ENCODE measurements at regions not wholly inside any gene's neighbourhood (a gene's known extent, or its start where the extent isn't known, plus 50 kb on each side); places are given as distances from the start of the nearest gene placed in this dataset.

DNA sequence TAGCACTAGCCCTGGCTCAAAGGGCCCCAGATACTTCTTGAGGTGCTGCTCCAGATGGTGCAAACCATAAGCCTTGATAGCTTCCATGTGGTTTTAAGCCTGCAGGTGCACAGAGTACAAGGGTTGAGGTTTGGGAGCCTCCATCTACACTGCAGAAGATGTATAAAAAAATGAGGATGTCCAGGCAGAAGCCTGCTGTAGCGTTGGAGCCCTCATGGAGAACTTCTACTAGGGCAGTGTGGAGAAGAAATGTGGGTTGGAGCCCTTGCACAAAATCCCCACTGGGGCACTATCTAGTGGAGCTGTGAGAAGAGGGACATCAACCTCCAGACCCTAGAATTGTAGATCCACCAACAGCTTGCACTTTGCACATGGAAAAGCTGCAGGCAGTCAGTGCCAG, 231.9 kb downstream of the CHIC2 start:
- Histone ChIP-seq H3K36me3 (no peaks in the 10 kb centered on the region), H3K27ac (no peak overlapping the region), H3K4me3 (no peak overlapping the region), H3K4me1 (ENCODE audit: control insufficient read depth in 1 of 2, low read depth in 2 of 2) (no peaks in the 10 kb centered on the region), H3K9me3 (peaks cover 12% of the 10 kb centered on the region), H3K27me3 (replicated peaks; ENCODE audit: insufficient read depth) (no peaks in the 10 kb centered on the region)
- no peak for ATAC-seq (ENCODE audit: insufficient number of reproducible peaks, low FRiP score, low read depth)
- DNase-seq (ENCODE audit: low spot score) = no peak
- TF ChIP-seq, protein P1, sequence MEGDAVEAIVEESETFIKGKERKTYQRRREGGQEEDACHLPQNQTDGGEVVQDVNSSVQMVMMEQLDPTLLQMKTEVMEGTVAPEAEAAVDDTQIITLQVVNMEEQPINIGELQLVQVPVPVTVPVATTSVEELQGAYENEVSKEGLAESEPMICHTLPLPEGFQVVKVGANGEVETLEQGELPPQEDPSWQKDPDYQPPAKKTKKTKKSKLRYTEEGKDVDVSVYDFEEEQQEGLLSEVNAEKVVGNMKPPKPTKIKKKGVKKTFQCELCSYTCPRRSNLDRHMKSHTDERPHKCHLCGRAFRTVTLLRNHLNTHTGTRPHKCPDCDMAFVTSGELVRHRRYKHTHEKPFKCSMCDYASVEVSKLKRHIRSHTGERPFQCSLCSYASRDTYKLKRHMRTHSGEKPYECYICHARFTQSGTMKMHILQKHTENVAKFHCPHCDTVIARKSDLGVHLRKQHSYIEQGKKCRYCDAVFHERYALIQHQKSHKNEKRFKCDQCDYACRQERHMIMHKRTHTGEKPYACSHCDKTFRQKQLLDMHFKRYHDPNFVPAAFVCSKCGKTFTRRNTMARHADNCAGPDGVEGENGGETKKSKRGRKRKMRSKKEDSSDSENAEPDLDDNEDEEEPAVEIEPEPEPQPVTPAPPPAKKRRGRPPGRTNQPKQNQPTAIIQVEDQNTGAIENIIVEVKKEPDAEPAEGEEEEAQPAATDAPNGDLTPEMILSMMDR (IDR thresholded peaks at IDR 0.05) = no peak

DNA sequence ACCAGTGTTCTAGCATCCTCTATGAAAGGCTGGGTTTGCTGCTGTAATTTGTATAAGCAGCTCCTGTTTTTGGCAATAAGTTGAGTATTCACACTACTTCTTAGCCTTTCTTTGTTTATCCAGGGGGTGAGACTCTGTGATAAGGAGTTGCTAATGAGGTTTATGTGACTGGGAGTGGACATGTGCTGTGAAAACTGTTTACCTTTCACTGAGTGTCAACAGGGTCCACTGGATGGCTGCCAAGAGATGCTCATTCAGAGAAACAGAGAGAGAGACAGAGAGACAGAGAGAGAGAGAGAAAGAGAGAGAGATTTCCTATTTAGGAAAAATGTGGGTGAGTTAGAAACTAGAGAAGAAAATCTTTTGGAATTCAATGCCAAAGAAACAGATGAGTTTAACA, 233.9 kb downstream of the CHIC2 start:
- DNase-seq (ENCODE audit: low spot score) (no peak), ATAC-seq (ENCODE audit: insufficient number of reproducible peaks, low FRiP score, low read depth) (no peak)
- no peaks in the 10 kb centered on the region for H3K27me3 ChIP-seq (replicated peaks; ENCODE audit: insufficient read depth)
- no peak overlapping the region for H3K4me3 ChIP-seq
- peaks cover 12% of the 10 kb centered on the region for H3K9me3 ChIP-seq
- no peaks in the 10 kb centered on the region for H3K4me1 ChIP-seq (ENCODE audit: control insufficient read depth in 1 of 2, low read depth in 2 of 2)
- no peak overlapping the region for H3K27ac ChIP-seq
- no peaks in the 10 kb centered on the region for H3K36me3 ChIP-seq
- TF ChIP-seq, protein P1 (IDR thresholded peaks at IDR 0.05) = no peak

DNA sequence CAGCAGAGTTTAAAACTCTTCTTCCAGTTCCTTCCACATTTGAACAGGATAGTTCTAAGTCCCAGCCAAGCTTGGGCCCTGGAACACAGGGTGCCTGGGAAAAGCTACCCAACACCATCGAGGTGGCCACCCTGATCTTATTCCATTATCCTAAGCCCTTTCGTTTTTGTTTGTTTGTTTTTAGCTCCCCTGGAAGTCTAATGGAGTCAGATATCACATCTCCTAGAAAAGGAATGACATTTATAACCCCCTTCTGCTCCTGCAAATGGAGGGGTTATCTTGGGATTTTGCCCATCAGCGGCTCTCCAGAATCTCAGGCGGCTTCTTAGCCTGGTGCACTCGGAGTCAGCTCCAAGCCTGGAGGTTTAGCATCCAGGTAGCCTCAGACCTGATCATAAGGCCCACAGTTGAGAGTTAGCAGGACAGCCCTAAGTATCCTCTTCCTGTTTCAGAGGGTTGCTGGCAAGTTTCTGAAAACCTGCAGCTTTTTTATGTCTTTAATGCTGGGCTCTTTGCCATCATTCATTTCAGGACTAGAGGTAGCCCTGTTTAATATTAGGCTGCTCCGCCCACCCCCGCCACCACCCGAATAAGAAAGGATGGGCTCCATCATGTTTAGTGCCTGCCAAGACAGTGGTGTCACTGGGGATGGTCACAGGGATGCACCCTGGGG, 230.0 kb upstream of the LNX1 start:
- Histone ChIP-seq H3K36me3 (no peaks in the 10 kb centered on the region), H3K27me3 (replicated peaks; ENCODE audit: insufficient read depth) (no peaks in the 10 kb centered on the region), H3K27ac (no peak overlapping the region), H3K4me1 (ENCODE audit: control insufficient read depth in 1 of 2, low read depth in 2 of 2) (no peaks in the 10 kb centered on the region), H3K4me3 (no peak overlapping the region), H3K9me3 (no peaks in the 10 kb centered on the region)
- no peak for ATAC-seq (ENCODE audit: insufficient number of reproducible peaks, low FRiP score, low read depth)
- TF ChIP-seq, protein P1 (IDR thresholded peaks at IDR 0.05) = no peak
- no peak for DNase-seq (ENCODE audit: low spot score)

DNA sequence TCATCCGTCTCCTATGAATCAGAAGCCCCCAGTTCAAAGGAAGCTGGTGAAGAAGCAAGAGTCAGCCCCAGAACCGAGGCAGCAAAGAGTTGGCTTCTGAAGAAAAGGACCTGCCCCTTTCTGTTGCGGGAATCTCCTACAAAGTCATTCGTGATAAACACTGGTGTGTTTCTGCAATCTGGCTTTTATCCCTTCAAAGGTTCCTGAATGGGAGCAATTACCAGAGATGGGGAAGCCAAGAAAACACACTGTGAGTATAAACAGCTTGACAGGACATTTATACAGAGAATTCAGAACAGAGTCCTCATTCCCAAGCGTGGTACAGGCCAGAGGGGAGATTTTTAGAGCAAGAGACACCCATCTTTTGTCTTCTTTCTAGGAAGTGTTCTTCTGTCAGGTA, 226.8 kb upstream of the LNX1 start:
- ATAC-seq (ENCODE audit: insufficient number of reproducible peaks, low FRiP score, low read depth) (no peak), DNase-seq (ENCODE audit: low spot score) (no peak)

DNA sequence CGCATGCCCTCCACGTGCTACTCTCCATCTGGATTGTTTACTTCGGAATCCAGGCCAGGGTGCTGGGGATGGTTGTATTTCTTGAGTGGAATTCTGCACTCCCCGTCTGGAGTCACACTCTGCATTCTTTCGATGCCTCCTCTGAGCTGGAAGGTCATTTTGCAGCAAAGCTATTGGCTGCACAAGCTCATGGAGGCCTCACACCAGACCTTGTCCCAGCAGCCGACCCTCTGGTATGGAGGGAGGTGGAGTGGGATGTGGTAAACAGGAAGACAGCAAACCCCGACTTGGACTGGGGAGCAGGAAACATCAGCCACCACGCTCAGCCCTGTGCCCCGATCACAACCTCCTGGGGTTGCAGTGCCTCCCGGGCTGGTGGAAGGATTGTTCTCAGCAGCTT, 225.3 kb upstream of the LNX1 start:
- no peaks in the 10 kb centered on the region for H3K36me3 ChIP-seq
- H3K27ac ChIP-seq = no peak overlapping the region
- no peak overlapping the region for H3K4me3 ChIP-seq
- H3K4me1 ChIP-seq (ENCODE audit: control insufficient read depth in 1 of 2, low read depth in 2 of 2) = no peaks in the 10 kb centered on the region
- no peak for DNase-seq (ENCODE audit: low spot score)
- no peaks in the 10 kb centered on the region for H3K9me3 ChIP-seq
- H3K27me3 ChIP-seq (replicated peaks; ENCODE audit: insufficient read depth) = no peaks in the 10 kb centered on the region
- TF ChIP-seq, protein P1 (IDR thresholded peaks at IDR 0.05) = no peak
- ATAC-seq (ENCODE audit: insufficient number of reproducible peaks, low FRiP score, low read depth) = no peak

More for the DNA sequence above, 226.8 kb upstream of the LNX1 start:
- Histone ChIP-seq H3K36me3 (no peaks in the 10 kb centered on the region), H3K9me3 (no peaks in the 10 kb centered on the region), H3K4me1 (ENCODE audit: control insufficient read depth in 1 of 2, low read depth in 2 of 2) (no peaks in the 10 kb centered on the region), H3K27ac (no peak overlapping the region), H3K4me3 (no peak overlapping the region), H3K27me3 (replicated peaks; ENCODE audit: insufficient read depth) (no peaks in the 10 kb centered on the region)
- TF ChIP-seq, protein P1 (IDR thresholded peaks at IDR 0.05) = no peak
